IPS DF 6.9 (cell line): ENCODE measurements at regions not wholly inside any gene's neighbourhood (a gene's known extent, or its start where the extent isn't known, plus 50 kb on each side); places are given as distances from the start of the nearest gene placed in this dataset.

Source experiments
- DNase-seq: peaks from one replicate; pipeline ENCODE4 v3.0.0-alpha.2; 2013; ENCODE audit warnings: low read depth, low spot score
- H3K27ac ChIP-seq: one replicate; pipeline ENCODE4 v1.5.1; 2013; ENCODE audit warnings: low read length, control low read depth
- H3K27me3 ChIP-seq: 2 replicates; pipeline ENCODE4 v1.6.1; 2013; ENCODE audit warnings: mild to moderate bottlenecking, low read length; ENCODE audit not compliant: control insufficient read depth, insufficient read depth
- H3K36me3 ChIP-seq: 2 replicates; pipeline ENCODE4 v1.6.1; 2013; ENCODE audit warnings: low read length; ENCODE audit not compliant: control insufficient read depth, insufficient read depth
- H3K4me1 ChIP-seq: 2 replicates; pipeline ENCODE4 v1.6.1; 2013; ENCODE audit warnings: low read length; ENCODE audit not compliant: control insufficient read depth, insufficient read depth
- H3K4me3 ChIP-seq: 2 replicates; pipeline ENCODE4 v1.5.1; 2013; ENCODE audit warnings: mild to moderate bottlenecking, low read length
- H3K9me3 ChIP-seq: 2 replicates; pipeline ENCODE4 v1.6.1; 2013; ENCODE audit warnings: low read length, inconsistent platforms; ENCODE audit not compliant: control insufficient read depth, insufficient read depth
- WGBS: extraction: QIAGEN DNeasy Blood & Tissue Kit; methylation state at CpG from one replicate; pipeline ENCODE4 v1.1.7; 2013; ENCODE audit warnings: mixed read lengths, missing lambda C conversion rate; ENCODE audit not compliant: insufficient read length, insufficient coverage; 5-methylcytosine and 5-hydroxymethylcytosine counted together

DNA sequence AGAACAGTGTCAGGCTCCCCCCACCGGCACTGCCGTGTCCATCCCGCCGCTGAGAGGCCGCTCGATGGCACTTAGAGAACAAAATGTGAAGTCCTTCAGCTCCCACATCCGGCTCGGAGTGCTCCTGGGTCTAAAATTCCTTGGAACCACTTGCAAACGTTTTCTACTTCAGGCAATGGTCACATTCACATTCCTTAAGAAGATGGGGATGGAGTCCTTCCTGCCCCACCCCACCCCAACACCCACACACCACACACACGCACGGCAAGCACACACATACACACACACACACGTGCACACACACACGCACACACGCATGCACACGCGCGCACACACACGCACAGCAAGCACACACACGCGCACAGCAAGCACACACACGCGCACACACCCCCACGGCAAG lies 83.4 kb downstream of the SOX1 start:
- no peak for DNase-seq
- no peaks in the 10 kb centered on the region for H3K27me3 ChIP-seq
- WGBS = no CpG with 5 or more reads among the region's 23 CpGs
- no peaks in the 10 kb centered on the region for H3K4me1 ChIP-seq
- H3K9me3 ChIP-seq = no peaks in the 10 kb centered on the region
- H3K36me3 ChIP-seq = no peaks in the 10 kb centered on the region
- no peak overlapping the region for H3K4me3 ChIP-seq
- no peak overlapping the region for H3K27ac ChIP-seq

- no peak overlapping the region for H3K27ac ChIP-seq
- H3K9me3 ChIP-seq = no peaks in the 10 kb centered on the region
- DNase-seq = no peak
- H3K36me3 ChIP-seq = no peaks in the 10 kb centered on the region
- no peak overlapping the region for H3K4me3 ChIP-seq
- no CpG with 5 or more reads among the region's 9 CpGs for WGBS
- no peaks in the 10 kb centered on the region for H3K27me3 ChIP-seq
- H3K4me1 ChIP-seq = no peaks in the 10 kb centered on the region
Observed at GRCh38 chr13:112152846-112153245, 85.9 kb downstream of the SOX1 start.

- Histone ChIP-seq H3K27me3 (no peaks in the 10 kb centered on the region), H3K9me3 (no peaks in the 10 kb centered on the region), H3K4me1 (no peaks in the 10 kb centered on the region), H3K36me3 (no peaks in the 10 kb centered on the region), H3K4me3 (no peak overlapping the region), H3K27ac (no peak overlapping the region)
- WGBS = no CpG with 5 or more reads among the region's 9 CpGs
- no peak for DNase-seq
Observed at GRCh38 chr13:112153364-112153763, 86.4 kb downstream of the SOX1 start.

GRCh38 chr13:112153846-112154245 lies 86.9 kb downstream of the SOX1 start:
- WGBS = no CpG with 5 or more reads among the region's 6 CpGs
- H3K4me3 ChIP-seq = no peak overlapping the region
- H3K27ac ChIP-seq = no peak overlapping the region
- no peaks in the 10 kb centered on the region for H3K36me3 ChIP-seq
- H3K9me3 ChIP-seq = no peaks in the 10 kb centered on the region
- DNase-seq = no peak
- peaks cover under 1% of the 10 kb centered on the region; the same call in 1 of the 2 replicates for H3K4me1 ChIP-seq
- no peaks in the 10 kb centered on the region for H3K27me3 ChIP-seq

- no peaks in the 10 kb centered on the region for H3K36me3 ChIP-seq
- no peak overlapping the region for H3K27ac ChIP-seq
- H3K4me3 ChIP-seq = no peak overlapping the region
- no peaks in the 10 kb centered on the region for H3K27me3 ChIP-seq
- DNase-seq = no peak
- peaks cover 4% of the 10 kb centered on the region for H3K4me1 ChIP-seq
- WGBS = no CpG with 5 or more reads among the region's 14 CpGs
- H3K9me3 ChIP-seq = no peaks in the 10 kb centered on the region
Observed at GRCh38 chr13:112154301-112155060, 87.5 kb downstream of the SOX1 start.

GRCh38 chr13:112158961-112159360 lies 92.0 kb downstream of the SOX1 start:
- no peak overlapping the region for H3K27ac ChIP-seq
- DNase-seq = no peak
- no peak overlapping the region for H3K4me3 ChIP-seq
- H3K27me3 ChIP-seq = no peaks in the 10 kb centered on the region
- H3K36me3 ChIP-seq = no peaks in the 10 kb centered on the region
- H3K9me3 ChIP-seq = no peaks in the 10 kb centered on the region
- peaks cover 20% of the 10 kb centered on the region for H3K4me1 ChIP-seq
- no CpG with 5 or more reads among the region's 5 CpGs for WGBS

GRCh38 chr13:112159575-112160547 lies 92.9 kb downstream of the SOX1 start:
- no peak overlapping the region for H3K27ac ChIP-seq
- DNase-seq = no peak
- H3K4me1 ChIP-seq = peaks cover 20% of the 10 kb centered on the region
- no peaks in the 10 kb centered on the region for H3K9me3 ChIP-seq
- no peaks in the 10 kb centered on the region for H3K36me3 ChIP-seq
- H3K27me3 ChIP-seq = no peaks in the 10 kb centered on the region
- H3K4me3 ChIP-seq = no peak overlapping the region
- WGBS = no CpG with 5 or more reads among the region's 17 CpGs

- Histone ChIP-seq H3K27ac (no peak overlapping the region), H3K9me3 (no peaks in the 10 kb centered on the region), H3K4me3 (no peak overlapping the region), H3K27me3 (no peaks in the 10 kb centered on the region), H3K4me1 (peaks cover 20% of the 10 kb centered on the region), H3K36me3 (no peaks in the 10 kb centered on the region)
- no CpG with 5 or more reads among the region's 14 CpGs for WGBS
- no peak for DNase-seq
Observed at GRCh38 chr13:112160558-112160957, 93.6 kb downstream of the SOX1 start.

DNA sequence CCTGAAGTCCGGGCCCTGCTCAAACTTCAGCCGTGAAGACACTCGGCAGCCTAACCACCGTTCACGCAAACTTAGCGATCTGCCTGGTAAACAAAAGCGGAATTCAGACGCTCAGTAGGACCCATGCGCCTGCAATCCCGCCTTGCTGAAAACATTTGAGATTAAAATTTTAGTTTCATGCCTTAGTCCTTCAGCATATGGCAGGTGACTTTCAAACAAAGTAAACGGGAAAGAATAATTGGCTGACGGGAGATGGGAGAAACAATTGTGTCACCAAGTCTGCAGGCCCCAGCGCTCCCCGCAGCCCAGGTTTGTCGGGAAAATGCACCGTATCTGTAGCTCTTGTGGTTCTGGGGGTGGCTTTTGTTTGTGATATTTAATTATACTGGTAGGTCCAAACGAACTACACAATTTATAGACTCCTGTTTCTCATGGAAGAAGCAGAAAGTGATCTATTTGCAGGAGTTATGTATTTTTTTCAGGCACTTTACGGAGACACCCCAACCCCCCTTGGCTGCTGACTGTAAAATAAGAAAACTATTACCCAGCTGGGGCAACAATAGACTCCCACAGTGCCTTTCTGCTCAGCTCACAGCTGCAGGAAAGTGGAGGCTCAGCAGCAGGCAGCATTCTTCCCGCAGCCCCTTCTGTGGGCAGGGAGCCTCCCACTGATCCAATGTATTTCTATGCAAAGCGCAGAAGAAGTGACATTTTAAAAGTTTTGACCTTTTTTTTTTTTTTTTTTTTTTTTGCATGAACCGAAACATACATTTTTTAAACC lies 94.8 kb downstream of the SOX1 start:
- H3K36me3 ChIP-seq = no peaks in the 10 kb centered on the region
- no peak overlapping the region for H3K27ac ChIP-seq
- WGBS = no CpG with 5 or more reads among the region's 21 CpGs
- peaks cover 23% of the 10 kb centered on the region for H3K4me1 ChIP-seq
- no peaks in the 10 kb centered on the region for H3K9me3 ChIP-seq
- peak; percentile 76 for DNase-seq
- H3K4me3 ChIP-seq = no peak overlapping the region
- H3K27me3 ChIP-seq = no peaks in the 10 kb centered on the region
